ENCODE measurements at regions not wholly inside any gene's neighbourhood (a gene's known extent, or its start where the extent isn't known, plus 50 kb on each side); places are given as distances from the start of the nearest gene placed in this dataset.

DNA sequence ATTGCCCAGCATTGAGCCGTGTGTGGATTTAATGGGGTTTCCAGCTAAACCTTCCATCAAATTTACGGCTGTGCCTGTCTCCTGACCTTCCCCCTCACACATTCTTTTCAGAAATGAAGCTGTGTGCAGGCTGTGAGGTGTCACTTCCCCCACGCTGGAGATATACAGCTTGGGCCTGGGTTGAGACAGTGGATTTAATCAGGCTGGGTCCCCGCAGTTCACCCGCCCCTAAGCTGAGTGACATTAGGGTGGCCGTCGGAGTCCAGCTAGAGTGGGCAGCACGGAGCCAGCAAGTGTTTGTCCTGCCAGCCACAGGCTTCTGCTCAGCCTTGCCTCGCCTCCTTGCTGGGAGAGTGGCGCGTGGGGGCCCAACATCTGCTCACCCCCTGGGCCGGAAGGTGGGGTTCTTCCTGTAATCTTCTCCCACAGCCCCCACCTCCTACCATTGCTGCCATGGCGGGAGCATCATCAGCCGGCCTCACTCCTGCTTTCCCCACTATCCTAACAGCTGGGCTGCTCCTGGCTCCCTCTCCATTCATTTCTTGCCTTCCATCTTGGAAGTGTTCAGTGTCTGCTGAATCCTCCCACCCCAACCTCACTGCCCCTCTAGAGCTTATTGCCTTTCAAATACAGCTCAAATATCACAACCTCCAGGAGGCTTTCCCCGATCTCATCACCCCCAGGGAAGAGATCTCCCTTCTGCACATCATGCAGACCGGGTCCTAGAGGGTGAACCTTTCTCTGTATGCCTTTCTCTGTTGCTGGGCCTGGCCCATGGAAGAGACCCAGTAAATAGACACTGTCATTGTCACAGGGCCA, 149.0 kb downstream of the GLI2 start:
- DNase-seq = no peak

DNA sequence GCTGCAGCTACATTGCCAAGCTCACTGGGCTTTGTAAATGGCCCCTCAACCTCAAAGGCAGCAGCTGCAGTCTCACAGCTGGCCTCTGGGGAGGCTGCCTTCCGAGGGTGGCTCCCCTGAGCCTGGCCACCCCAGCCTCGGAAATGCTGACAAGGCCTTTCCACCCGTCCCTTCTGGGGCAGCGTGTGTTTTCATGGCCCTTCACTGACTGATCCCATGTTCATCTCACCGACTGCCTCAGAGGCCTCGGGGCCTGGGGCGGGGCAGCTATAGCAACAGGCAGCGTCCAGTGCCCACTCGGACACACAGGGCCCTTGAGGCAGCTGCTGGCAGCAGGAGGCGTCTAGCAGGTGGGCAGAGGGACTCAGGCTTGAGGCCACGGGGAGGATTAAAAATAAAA, 149.7 kb downstream of the GLI2 start:
- DNase-seq = peak; percentile 92

DNA sequence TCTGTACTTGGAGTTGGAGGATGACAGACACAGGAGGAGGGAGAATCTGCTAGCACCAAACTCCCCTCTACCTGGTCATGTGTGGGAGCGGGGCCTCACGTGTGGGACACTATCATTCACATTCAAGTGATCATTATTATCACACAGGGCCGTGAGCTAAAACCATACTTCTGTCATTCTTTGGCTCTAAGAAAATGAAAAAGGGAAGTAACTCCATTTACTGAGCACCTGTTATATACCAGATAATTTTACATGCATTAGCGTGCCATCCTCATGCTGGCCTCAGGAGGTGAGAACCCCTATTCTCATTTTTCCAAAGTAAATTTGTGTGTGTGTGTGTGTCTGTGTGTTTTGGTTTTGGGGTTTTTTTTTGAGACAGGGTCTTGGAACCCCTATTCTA, 150.1 kb downstream of the GLI2 start:
- peak; percentile 57 for DNase-seq

DNA sequence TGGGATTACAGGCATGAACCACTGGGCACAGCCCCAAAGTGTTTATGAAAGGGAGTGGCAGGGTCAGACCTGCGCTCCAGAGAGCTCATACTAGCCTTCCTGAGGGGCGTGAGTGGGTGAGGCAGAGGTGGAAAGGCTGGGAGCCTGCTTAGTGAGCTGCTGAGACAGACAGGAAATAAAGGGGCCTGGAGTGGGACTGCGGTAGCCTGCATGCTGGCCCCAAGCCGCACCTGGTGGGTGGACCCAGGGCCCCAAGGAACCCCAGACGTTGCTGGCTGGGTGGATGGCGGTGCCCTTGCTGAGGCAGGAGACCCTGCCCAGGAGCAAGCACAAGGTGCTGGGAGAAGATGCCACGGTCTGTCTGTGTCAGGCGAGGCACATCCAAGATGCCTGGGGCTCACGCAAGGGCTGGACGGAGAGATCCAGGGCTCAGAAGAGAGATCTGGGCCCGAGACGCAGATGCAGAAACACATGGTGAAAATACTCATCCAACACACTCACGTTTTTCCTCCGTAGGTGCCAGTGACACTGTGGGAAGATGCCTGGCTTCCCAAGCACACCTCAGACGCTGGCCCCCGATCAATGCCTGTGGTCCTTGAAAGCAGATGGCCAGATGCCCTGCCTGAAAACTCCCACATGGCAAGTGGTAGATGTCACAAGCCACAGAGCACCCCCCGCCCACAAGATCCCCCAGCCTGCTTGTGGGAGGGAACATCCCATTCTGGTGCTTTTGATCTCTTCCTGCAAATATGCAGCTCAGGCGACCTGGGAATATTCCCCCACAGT, 151.1 kb downstream of the GLI2 start:
- DNase-seq = peak; percentile 55

DNA sequence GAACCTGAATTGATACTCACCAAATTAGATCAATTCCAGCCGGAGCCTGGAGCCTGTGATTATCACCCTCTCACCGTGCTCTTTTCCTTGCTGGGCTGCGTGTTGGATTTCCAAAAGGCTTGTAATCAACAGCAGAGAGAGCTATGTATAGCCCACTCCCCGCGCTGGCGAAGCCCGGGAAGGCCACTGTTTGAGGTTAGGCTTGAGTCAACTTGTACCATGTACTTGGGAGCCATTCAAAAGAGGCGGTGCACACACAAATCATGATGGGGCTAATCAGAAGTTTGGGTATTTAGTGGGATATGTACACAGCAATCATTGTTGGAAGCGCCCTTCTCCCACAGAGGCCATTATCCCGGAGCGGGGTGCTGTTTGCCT, 151.6 kb downstream of the GLI2 start:
- peak; percentile 37 for DNase-seq

DNA sequence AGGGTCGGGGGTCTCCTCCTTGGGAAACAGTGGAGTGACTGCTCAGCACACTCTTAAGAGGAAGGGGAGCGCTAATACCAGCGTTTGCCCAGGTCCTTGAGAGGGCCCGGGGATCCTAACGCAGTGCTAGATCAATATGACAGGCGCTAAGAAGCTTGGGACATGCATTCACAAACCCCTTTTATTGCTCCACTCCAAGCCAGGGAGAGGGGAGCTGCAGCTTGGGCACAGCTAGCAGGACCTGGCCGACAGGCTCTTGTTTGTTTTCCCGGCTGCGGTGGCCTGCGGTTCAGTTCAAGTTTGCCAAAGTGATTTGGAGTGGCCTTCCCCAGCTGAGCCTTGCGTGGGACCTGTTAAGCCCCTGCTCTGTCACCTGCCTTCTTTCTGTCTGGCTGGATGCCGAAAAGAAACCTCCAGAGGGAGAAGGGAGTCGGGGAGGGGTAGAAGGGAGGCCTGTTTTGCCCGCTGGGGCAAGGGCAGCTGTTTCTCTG, 152.1 kb downstream of the GLI2 start:
- DNase-seq = peak; percentile 91

DNA sequence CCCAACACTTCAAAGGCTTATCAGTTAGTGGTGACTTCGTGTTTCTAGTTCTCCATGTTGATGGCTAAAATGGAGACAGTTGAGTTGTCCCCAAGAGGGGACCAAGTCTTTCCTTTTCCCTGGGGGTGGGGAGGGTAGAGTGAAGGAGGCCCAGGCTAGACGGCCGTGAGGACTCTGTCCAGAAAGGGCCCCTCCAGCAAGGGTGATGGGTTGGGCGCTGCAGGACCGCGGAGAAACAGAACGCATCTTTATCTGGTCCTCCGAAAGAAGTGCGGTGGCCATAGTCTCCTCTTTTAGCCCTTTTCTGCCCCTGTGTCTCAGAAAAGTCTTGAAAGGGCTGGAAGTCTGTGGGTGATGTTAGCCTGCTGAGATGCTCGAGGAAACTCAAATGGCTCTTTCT, 153.2 kb downstream of the GLI2 start:
- DNase-seq = no peak

DNA sequence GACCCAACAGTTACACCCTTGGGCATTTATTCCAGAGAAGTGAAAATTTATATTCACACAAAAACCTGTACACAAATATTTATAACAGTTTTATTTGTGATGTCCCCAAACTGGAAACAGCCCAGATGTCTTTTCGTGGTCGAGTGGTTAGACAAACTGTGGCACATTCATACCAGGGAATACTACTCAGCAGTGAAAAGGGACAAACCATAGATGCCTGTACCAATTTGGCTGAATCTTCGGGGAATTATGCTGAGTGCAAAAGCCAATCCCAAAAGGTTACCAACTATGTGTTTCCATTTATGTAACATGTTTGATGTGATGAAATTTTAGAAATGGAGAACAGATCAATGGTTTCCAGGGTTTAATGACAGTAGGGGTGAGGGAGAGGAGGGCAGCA, 154.3 kb downstream of the GLI2 start:
- no peak for DNase-seq

DNA sequence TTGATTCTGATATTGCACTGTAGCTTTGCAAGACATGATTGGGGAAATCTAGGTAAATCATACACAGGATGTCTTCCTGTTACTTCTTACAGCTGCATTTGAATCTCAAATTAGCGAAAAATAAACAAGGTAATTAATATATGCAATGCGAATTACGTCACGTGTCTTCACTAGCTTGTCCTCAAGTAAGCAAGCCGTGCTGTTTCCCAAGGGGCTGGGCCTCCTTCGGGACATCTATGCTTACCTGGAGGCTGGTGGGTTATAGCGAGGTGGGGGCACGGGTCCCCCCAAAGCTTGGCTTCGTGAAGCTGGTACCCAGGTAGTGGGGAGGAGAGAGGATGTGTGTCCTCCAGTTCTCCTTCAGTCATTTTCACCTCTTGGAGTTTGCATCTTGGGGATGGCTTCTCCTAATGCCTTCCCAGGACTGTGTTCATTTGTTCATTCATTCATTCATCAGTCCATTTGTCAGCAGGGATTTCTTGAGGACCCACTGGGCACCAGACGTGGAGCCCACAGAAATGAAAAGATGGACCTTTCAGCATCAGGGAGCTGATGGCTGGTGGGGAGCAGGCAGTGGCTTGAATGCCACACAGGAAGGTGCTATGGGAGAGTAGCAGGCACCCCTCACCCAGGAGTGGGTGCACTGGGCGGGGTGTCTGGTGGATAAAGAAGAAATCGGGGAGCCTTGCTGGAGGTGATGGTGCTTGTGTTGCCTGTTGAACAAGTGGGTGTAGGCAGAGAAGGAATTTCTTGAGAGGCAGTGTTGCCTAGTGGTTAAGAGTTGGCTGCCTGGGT, 155.1 kb downstream of the GLI2 start:
- DNase-seq = no peak

DNA sequence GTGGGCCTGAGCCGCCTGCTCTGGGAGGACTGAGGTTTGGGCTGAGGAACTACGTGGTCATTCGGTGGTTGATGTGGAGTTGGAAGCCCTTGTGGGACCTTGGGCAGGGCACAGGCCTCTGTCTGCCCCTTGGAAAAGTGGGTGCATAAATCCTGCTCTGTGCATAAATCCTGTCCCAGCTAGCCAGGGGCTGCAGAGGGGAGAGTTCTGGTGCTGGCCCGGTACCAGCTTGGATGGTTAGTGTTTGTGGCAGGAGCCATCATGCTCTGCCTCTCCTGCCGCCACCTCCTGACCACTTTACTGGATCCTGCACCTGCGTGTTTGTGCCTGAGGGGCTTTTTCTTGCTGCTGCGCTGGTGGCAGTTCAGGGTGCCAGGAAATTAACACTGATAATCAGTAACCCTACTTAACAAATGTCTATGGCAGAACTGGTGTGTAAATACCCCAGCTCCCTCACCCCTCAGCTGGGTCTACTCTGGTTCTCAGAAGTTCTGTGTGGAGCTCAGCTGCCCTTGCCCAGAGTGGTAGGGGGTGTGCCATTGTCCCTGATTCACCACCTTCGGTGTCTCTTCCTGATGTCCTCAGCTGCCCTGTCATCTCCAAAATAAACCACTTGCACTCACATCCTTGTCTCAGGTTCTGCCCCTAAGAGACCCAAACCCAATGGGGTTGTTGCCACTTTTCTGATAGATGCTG, 156.8 kb downstream of the GLI2 start:
- DNase-seq = no peak

DNA sequence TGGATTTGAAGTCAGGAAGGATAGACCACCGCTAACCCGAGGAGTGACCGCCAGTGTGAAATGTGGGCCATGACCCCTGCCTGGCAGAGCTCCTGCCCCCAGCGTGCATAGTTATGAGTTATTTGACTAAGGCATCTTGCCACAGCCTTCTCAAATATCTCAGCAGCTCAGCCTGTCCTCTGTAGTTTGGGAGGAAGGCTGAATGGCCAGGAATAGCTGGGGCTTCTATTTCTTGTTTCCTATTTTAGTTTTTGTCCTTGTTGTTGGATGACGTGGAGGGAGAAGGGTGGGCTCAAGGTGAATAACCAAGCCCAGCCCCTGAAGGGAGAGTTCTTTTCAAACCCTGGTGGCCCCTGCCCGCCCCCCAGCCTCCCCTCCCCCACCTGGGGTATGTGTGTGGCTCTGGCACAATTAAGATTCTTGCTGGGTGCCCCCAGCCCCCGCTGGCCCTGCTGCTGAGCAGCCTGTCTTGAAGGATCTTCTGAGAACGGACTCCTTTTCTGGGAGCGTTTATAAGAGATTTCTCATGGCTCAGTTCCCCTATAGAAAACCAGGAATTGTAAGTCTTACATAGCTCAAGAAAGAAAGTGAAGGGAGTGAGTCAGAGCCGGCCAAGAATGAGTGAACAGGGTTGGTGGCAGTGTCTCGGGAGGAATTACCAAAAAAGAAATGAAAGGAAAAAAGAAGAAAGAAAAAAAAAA, 157.4 kb downstream of the GLI2 start:
- DNase-seq = no peak

DNA sequence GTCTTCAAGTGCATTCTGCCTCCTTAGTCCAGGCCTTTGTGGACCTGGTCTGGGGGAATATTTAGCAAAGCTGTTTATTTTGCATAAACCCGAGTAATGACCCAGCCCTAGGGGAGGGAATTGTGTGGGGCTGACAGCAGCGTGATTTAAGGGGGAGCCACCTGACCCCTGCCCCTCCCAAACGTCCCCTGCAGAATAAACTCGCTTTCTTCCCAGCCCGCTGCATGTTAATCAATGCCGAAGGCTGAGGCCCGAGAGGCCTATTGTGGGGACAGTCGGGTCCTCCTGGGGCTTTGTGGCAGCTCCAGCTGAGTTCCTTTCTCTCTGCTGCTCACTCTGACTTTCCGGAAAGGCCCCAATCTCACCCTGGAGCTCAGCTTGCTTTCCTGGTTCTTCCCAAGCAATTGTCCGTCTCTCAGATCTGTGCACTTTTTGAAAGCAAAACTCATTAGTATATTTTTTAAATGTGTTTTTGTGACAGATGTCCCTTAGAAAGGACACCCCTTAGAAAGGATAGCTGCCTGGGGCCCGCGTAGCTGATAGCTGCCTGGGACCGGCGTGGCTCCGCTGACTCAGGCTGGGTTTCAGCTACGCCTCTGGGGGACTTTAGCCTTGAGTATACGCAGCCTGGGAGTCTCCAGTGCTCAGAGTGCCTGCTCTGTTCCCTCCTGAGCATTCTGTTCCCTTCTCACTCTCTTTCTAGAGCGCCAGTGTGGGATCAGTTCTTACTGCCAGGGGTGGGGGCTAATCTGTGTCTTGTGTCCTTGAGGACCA, 158.3 kb downstream of the GLI2 start:
- DNase-seq = no peak

DNA sequence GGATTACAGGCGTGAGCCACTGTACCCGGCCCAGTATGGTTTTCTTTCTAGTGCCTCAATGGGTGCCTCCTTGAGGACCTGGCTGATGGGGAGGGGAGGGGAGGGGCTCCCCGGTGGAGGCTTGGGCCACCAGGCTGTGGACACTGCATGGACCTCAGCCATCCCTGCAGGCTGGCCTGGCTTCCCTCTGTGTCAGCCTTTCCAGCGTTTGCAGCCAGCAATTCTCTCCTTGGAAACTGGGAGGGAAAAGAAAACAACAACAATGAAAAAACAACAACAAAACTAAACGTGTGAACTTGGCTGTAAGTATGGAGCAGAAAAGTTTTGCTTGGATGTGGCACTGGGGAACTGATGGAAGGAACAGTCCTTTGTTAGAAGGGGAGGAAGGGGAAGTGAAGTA, 159.3 kb downstream of the GLI2 start:
- no peak for DNase-seq

DNA sequence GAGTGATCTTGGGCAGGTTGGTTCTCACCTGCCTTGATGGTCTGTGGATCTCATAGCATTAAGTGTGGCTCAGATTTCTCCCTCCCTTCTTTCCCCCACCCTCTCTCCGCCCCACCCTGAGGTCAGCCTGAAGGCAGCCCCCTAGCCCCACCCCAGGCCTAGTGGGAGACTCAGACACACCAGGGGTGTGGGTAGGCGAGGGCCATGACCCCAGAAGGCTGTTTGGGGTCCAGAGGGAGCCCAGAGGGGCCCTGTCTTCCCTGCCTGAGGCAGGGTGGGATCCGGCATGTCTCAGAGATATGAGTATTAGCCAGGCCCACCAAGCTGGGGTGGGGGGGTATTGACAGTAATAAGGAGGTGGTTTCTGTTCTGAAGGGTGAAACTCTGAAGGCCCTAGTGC, 160.5 kb downstream of the GLI2 start:
- no peak for DNase-seq

DNA sequence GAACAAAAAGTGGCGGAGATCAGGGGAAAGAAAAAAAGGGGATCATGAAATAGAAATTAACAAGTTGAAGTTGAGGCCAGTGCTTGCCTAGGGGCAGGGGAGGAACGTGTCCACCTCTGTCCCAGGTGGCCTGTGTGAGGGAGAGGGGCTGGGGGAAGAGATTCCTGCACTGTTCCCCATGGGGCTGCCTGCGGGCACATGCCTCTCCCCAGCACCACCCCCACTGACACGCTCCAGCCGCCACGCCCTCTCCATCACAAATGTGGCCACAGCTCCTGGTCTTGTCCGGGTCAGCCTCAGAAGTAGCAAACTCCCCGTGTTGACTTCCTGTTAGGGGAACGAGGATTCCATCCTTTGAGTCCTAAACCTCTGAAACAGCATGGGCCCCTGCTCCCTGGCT, 161.2 kb downstream of the GLI2 start:
- no peak for DNase-seq

DNA sequence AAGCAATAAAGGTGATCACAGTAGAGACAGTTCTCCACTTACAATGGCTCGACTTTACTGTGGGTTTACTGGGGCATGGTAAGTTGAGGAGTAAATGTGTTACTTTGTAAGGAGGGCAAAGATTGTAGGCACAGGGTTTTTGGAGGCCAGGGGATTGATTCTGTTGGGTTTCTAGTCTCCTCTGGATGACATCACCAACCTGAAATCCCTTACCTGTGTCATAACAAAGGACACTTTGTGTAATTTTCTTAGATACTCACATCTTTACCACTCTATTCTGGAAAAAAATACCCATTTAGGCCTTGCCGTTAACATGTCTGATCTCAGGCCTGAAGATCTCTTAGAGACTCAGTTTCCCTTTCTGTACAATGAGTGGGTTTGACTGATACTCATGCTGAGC, 161.7 kb downstream of the GLI2 start:
- DNase-seq = no peak

DNA sequence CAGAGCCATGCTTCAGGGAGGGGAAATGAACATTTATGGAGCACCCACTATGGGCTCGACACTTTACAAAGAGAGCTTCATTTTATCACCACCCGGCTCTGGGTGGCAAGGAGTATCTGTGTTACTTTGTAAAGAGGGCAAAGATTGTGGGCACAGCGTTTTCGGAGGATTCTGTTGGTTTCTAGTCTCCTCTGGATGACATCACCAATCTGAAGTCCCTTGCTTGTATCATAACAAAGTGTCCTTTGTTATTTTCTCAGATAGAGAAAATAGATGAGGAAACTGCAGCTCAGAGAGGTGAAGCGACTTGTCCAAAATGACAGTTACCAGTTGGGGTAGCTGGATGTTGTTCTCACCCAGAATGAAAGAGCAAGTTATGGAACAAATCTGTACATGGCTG, 162.8 kb downstream of the GLI2 start:
- no peak for DNase-seq

DNA sequence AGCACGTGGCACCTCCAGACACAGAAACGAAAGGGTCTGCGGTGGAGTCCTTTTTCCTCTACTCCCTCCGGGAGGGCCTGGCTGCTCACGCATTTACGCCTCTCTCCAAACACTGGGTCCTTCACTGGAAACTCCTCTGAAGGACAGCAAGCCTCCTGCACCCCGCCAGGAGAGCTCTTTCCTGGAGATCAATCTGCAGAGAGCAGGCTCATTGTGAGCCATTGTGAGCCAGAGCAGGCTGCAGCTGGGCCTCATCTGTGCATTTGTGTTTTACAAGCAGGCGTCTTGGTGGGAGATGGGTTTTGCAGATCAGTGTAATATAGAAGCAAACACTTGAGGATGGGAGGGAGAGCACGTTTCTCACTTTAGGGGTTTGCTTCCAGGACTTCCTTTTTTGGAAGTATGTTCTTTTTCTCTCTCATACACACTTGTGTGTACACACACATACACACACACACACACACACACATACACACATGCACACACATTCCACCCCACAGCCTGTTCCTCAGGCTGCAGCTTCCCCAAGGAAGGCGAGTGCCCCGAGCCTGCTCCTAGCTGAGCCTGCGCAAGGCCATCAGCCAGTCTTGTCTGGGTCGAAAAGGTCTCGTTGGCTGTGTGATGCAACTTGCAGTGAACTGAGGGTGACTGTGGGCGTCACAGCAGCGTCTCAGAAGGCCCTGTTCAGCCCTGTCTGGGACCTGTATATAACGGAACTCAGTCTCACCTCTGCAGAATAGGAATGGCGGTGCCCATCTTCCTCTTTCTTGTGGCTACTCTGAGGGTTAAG, 163.5 kb downstream of the GLI2 start:
- DNase-seq = no peak

DNA sequence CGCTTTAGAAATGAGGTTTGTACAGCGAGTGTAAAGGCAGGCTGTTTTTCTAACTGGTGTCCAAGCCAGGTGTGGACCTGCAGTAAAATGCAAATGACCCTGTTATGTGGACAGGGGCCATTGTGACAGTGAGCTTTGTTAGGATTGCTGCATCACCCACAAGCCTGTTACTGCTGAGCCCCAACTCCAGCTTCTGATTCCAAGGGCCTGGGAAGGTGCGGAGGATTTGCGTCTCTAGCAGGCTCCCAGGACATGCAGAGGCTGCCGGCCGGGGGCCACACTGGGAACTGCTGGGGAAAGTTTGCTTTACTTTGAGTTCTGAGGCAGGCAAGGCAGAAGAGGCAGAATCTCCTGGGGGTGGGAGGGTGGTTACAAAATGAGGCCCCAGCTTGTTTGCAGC, 164.1 kb downstream of the GLI2 start:
- no peak for DNase-seq

DNA sequence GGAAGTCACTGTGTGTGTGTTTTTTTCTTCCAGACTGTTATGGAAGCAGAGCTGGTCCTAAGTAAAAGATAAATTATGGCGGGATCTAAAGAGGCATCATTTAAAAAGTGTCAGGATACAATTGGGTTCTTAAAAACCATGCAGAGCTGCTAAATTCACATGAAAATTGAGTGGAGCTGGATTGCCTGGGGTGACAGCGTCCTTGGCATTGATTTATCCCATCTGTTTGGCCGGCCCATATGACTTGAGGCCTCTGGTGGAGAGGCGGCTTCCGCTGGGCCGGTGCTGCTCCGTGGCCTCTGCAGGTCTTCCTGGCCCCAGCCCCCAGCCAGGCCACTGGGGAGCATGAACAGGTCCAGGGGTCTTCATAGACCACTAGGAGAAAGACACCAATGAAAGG, 165.5 kb downstream of the GLI2 start:
- no peak for DNase-seq

DNA sequence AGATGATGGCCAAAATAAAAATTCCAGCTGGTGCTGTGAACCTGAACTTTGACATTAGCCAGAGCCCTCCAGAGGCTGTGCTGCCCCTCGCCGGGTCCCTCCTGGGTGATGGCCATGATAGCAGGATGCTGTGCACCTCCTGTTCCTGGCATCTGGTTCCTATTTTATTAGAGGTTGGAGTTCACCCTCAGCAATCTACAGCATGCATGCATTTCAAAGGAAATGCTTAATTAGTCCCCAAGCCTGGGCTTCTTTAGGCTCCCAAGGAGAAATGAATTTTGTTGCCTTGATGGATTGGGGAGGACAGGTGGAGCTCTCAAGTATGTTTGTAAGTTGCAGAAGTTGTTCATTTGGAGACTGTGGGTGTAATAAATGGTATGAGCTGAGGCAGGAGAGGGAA, 166.9 kb downstream of the GLI2 start:
- no peak for DNase-seq

Measured in RPMI8226 (cell line).